GM18861 (cell line): ENCODE measurements at regions not wholly inside any gene's neighbourhood (a gene's known extent, or its start where the extent isn't known, plus 50 kb on each side); places are given as distances from the start of the nearest gene placed in this dataset.

Experiments
- ATAC-seq: cut with Tn5 transposase; IDR thresholded peaks from one replicate; pipeline ENCODE4 v1.9.1; 2021; ENCODE audit not compliant: unreplicated experiment

- no peak for ATAC-seq
Measured at GRCh38 chr4:138758876-138759553, 256.6 kb upstream of the NOCT start.

- ATAC-seq = no peak
Measured at GRCh38 chr4:138758196-138758595, 257.4 kb upstream of the NOCT start.

- no peak for ATAC-seq
Measured at GRCh38 chr4:138757432-138757831, 258.1 kb upstream of the NOCT start.

GRCh38 chr4:138756519-138756918 is 259.1 kb upstream of the NOCT start:
- no peak for ATAC-seq

GRCh38 chr4:138751309-138751708 is 264.3 kb upstream of the NOCT start:
- no peak for ATAC-seq

GRCh38 chr4:138749303-138749702 is 266.3 kb upstream of the NOCT start:
- ATAC-seq = no peak

GRCh38 chr4:138741766-138742377 is 273.7 kb upstream of the NOCT start:
- ATAC-seq = no peak

GRCh38 chr4:138740816-138741745 is 274.5 kb upstream of the NOCT start:
- ATAC-seq = no peak

- ATAC-seq = no peak
Measured at GRCh38 chr4:138736362-138736761, 279.2 kb upstream of the NOCT start.

- ATAC-seq = no peak
Measured at GRCh38 chr4:138734746-138735145, 280.8 kb upstream of the NOCT start.

GRCh38 chr4:138728566-138728965 is 287.0 kb upstream of the NOCT start:
- ATAC-seq = no peak

GRCh38 chr4:138727731-138728130 is 287.9 kb upstream of the NOCT start:
- no peak for ATAC-seq

GRCh38 chr4:138724530-138724929 is 291.1 kb upstream of the NOCT start:
- ATAC-seq = no peak

GRCh38 chr4:138716559-138717335 is 298.8 kb upstream of the NOCT start:
- ATAC-seq = no peak

GRCh38 chr4:138710297-138710696 is 305.3 kb upstream of the NOCT start:
- ATAC-seq = no peak

GRCh38 chr4:138709859-138710258 is 305.7 kb upstream of the NOCT start:
- ATAC-seq = no peak

GRCh38 chr4:138707746-138708677 is 307.6 kb upstream of the NOCT start:
- ATAC-seq = no peak

- ATAC-seq = no peak
Measured at GRCh38 chr4:138706201-138706600, 309.4 kb upstream of the NOCT start.

- ATAC-seq = no peak
Measured at GRCh38 chr4:138702190-138702824, 313.3 kb upstream of the NOCT start.
